NCI-H82 (cell line): ENCODE measurements at regions not wholly inside any gene's neighbourhood (a gene's known extent, or its start where the extent isn't known, plus 50 kb on each side); places are given as distances from the start of the nearest gene placed in this dataset.

Source experiments
- DNase-seq: peaks from one replicate; lab custom pipeline; 2025; lab: John Stamatoyannopoulos, UW

- no peak for DNase-seq
Measured at GRCh38 chr7:27462575-27463270, 200.0 kb downstream of the HIBADH start.

- no peak for DNase-seq
Measured at GRCh38 chr7:27464970-27465369, 197.7 kb downstream of the HIBADH start.

- no peak for DNase-seq
Measured at GRCh38 chr7:27466703-27467102, 196.0 kb downstream of the HIBADH start.

- no peak for DNase-seq
Measured at GRCh38 chr7:27472043-27472442, 190.6 kb downstream of the HIBADH start.
